SW480 (cell line): ENCODE measurements at regions not wholly inside any gene's neighbourhood (a gene's known extent, or its start where the extent isn't known, plus 50 kb on each side); places are given as distances from the start of the nearest gene placed in this dataset.

ENCODE experiments used
- DNase-seq: peaks from one replicate; pipeline ENCODE4 v3.0.0-alpha.2; 2016; ENCODE audit warnings: low spot score

- no peak for DNase-seq
Measured at GRCh38 chr12:112559784-112560183, 141.0 kb downstream of the PTPN11 start.

GRCh38 chr12:112564160-112564784 is 145.5 kb downstream of the PTPN11 start:
- DNase-seq = no peak

GRCh38 chr12:112568641-112569040 is 149.9 kb downstream of the PTPN11 start:
- DNase-seq = no peak

- DNase-seq = no peak
Measured at GRCh38 chr12:112570096-112570495, 151.3 kb downstream of the PTPN11 start.

- DNase-seq = no peak
Measured at GRCh38 chr12:112573141-112573540, 154.4 kb downstream of the PTPN11 start.

GRCh38 chr12:112574896-112575558 is 156.3 kb downstream of the PTPN11 start:
- no peak for DNase-seq

- no peak for DNase-seq
Measured at GRCh38 chr12:112575559-112576067, 156.9 kb downstream of the PTPN11 start.

GRCh38 chr12:112577473-112578329 is 159.0 kb downstream of the PTPN11 start:
- no peak for DNase-seq

- DNase-seq = peak; percentile 82
Measured at GRCh38 chr12:112584266-112584722, 165.5 kb downstream of the PTPN11 start.

GRCh38 chr12:112586148-112586783 is 167.5 kb downstream of the PTPN11 start:
- DNase-seq = no peak

- no peak for DNase-seq
Measured at GRCh38 chr12:112589275-112589674, 170.5 kb downstream of the PTPN11 start.

GRCh38 chr12:112590281-112590680 is 171.5 kb downstream of the PTPN11 start:
- DNase-seq = no peak

- DNase-seq = no peak
Measured at GRCh38 chr12:112591488-112591887, 172.7 kb downstream of the PTPN11 start.

GRCh38 chr12:112595410-112595809 is 176.7 kb downstream of the PTPN11 start:
- peak; percentile 84 for DNase-seq

GRCh38 chr12:112597986-112598385 is 179.2 kb downstream of the PTPN11 start:
- DNase-seq = no peak

GRCh38 chr12:112598626-112599025 is 179.9 kb downstream of the PTPN11 start:
- no peak for DNase-seq

GRCh38 chr12:112599871-112600270 is 181.1 kb downstream of the PTPN11 start:
- no peak for DNase-seq

GRCh38 chr12:112602150-112602549 is 183.4 kb downstream of the PTPN11 start:
- DNase-seq = no peak

GRCh38 chr12:112606611-112607365 is 184.8 kb upstream of the RPH3A start:
- DNase-seq = no peak

- DNase-seq = no peak
Measured at GRCh38 chr12:112607427-112607826, 184.1 kb upstream of the RPH3A start.

- DNase-seq = no peak
Measured at GRCh38 chr12:112611908-112612307, 179.6 kb upstream of the RPH3A start.
